ENCODE measurements at regions not wholly inside any gene's neighbourhood (a gene's known extent, or its start where the extent isn't known, plus 50 kb on each side); places are given as distances from the start of the nearest gene placed in this dataset.

GRCh38 chr1:57927003-57927402 is 503.1 kb upstream of the DAB1 start (continued):
- no peak for TF ChIP-seq RERE (CRISPR knock-in tag; IDR thresholded peaks at IDR 0.05; ENCODE audit: borderline replicate concordance)

GRCh38 chr1:57926025-57926552 is 502.2 kb upstream of the DAB1 start:
- no peaks in the 10 kb centered on the region for H3K79me2 ChIP-seq (ENCODE audit: control insufficient read depth, insufficient read depth, low read length)
- CTCF ChIA-PET (ENCODE audit: low intra/inter-chr PET ratio) = no interaction called here
- no peaks in the 10 kb centered on the region for H4K20me1 ChIP-seq (replicated peaks; ENCODE audit: control insufficient read depth, insufficient read depth, low read length)
- no peaks in the 10 kb centered on the region for H3K9me1 ChIP-seq (ENCODE audit: control insufficient read depth, insufficient read depth, low read length)
- DNase-seq (ENCODE audit: extremely low read depth in 1 of 4, low spot score in 3 of 4) (no peak), FAIRE-seq (no peak), ATAC-seq (no peak)
- in situ Hi-C loops (cut with MboI) = no loop called here
- POLR2A ChIA-PET = interaction anchor here (1.2 kb wide), 1 partner anchor 11 kb away, joined by 4 read pairs; no protein-coding TSS in a partner anchor
- no peaks in the 10 kb centered on the region for H3K4me1 ChIP-seq (replicated peaks in 1 of 2; ENCODE audit: control insufficient read depth in 2 of 2, insufficient read depth in 2 of 2, low read length in 2 of 2)
- H3K36me3 ChIP-seq (ENCODE audit: control insufficient read depth, insufficient read depth, low read length) = no peaks in the 10 kb centered on the region
- no peak overlapping the region for H3K9ac ChIP-seq (ENCODE audit: insufficient read depth in 1 of 2, low read depth in 2 of 2, low read length in 2 of 2)
- H2AFZ ChIP-seq (ENCODE audit: low read depth, low read length) = no peak overlapping the region
- no peaks in the 10 kb centered on the region for H3K9me3 ChIP-seq (replicated peaks; ENCODE audit: control insufficient read depth, insufficient read depth, low read depth, low read length)
- no peak overlapping the region for H3K4me2 ChIP-seq (ENCODE audit: insufficient read depth, low read length)
- no peak overlapping the region for H3K27ac ChIP-seq (ENCODE audit: extremely low read depth, low read depth, low read length)
- intact Hi-C loops (cut with micrococcal nuclease) = no loop called here
- H3K27me3 ChIP-seq (ENCODE audit: control insufficient read depth in 2 of 2, insufficient read depth in 2 of 2, low read length in 2 of 2) = no peaks in the 10 kb centered on the region
- BruUV-seq (replicated peaks) = no TSS peak
- no peak overlapping the region for H3K4me3 ChIP-seq
- 0% methylated on average over 4 of the region's 4 CpGs for WGBS (ENCODE audit: insufficient coverage, low coverage, missing lambda C conversion rate)
- TF ChIP-seq ARID3B (CRISPR knock-in tag; IDR thresholded peaks at IDR 0.05; ENCODE audit: borderline replicate concordance) = no peak
- no peak for TF ChIP-seq SMAD2 (IDR thresholded peaks at IDR 0.05; ENCODE audit: low read depth, low read length)
- no peak for TF ChIP-seq NCOA1 (IDR thresholded peaks at IDR 0.05; ENCODE audit: low read depth)
- TF ChIP-seq TAF1 (IDR thresholded peaks at IDR 0.05; ENCODE audit: control insufficient read depth, extremely low read depth, insufficient read depth, low read length, severe bottlenecking) = no peak
- no peak for TF ChIP-seq ARID3A (IDR thresholded peaks at IDR 0.05; ENCODE audit: borderline replicate concordance, low read depth, low read length)
- TF ChIP-seq ZNF175 (CRISPR knock-in tag; IDR thresholded peaks at IDR 0.05; ENCODE audit: low read depth) = no peak
- TF ChIP-seq EGR1 (conservative IDR thresholded peaks at IDR 0.05) = no peak
- no peak for TF ChIP-seq RAD21 (CRISPR knock-in tag; conservative IDR thresholded peaks at IDR 0.05 in 1 of 2, IDR thresholded peaks at IDR 0.05 in 1 of 2)
- TF ChIP-seq ZNF165 (CRISPR knock-in tag; IDR thresholded peaks at IDR 0.05; ENCODE audit: borderline replicate concordance) = no peak
- no peak for TF ChIP-seq TCFL5 (CRISPR knock-in tag; conservative IDR thresholded peaks at IDR 0.05)
- TF ChIP-seq SMARCA5 (IDR thresholded peaks at IDR 0.05) = no peak
- TF ChIP-seq CEBPB (tag; IDR thresholded peaks at IDR 0.05) = no peak

All from K562 (cell line).